ENCODE measurements at regions not wholly inside any gene's neighbourhood (a gene's known extent, or its start where the extent isn't known, plus 50 kb on each side); places are given as distances from the start of the nearest gene placed in this dataset.

- intact Hi-C loops (cut with DNase I): no loop called here
- DNase-seq (ENCODE audit: low spot score): no peak
Observed at GRCh38 chr13:91174886-91175501, 172.5 kb upstream of the MIR17HG start.

GRCh38 chr13:91178099-91178498 lies 169.4 kb upstream of the MIR17HG start:
- intact Hi-C loops (cut with DNase I): no loop called here
- DNase-seq (ENCODE audit: low spot score) (no peak), ATAC-seq (no peak)

More at GRCh38 chr13:91174886-91175501, 172.5 kb upstream of the MIR17HG start:
- no peak for ATAC-seq

GRCh38 chr13:91181892-91182291 lies 165.6 kb upstream of the MIR17HG start:
- intact Hi-C loops (cut with DNase I): no loop called here
- DNase-seq (ENCODE audit: low spot score) (no peak), ATAC-seq (no peak)

DNA sequence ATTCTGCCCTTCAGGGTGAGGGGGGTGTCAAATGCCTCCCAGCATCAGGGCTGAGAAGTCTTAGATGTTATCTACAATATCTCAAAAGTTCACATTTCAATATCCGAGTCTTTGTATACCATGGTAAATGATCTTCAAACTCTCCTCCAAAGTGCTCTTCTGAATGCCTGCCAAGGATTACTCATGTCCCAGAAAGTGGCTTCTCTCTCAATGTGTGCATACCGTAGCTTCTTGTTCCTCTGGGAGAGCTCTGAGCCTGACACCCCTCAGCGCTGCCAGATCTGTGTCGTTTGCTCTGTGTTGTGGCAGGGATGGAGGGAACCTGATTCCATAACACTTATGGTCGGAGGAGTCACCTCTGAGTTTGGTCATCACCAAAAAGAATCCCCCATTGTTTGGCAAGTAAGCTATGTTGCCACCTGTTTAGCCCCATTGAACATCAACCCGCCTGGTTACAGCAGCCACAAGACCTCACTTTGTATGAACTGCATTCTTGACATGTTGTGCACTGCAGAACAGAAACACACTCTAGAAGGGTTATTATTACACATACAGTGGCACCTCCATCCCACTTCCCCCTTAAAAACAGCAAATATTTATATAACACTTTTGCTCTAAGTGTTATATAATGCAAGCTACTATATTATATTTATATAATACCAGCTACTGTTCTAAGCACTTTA lies 163.1 kb upstream of the MIR17HG start:
- intact Hi-C loops (cut with DNase I): no loop called here
- no peak for ATAC-seq
- no peak for DNase-seq (ENCODE audit: low spot score)

DNA sequence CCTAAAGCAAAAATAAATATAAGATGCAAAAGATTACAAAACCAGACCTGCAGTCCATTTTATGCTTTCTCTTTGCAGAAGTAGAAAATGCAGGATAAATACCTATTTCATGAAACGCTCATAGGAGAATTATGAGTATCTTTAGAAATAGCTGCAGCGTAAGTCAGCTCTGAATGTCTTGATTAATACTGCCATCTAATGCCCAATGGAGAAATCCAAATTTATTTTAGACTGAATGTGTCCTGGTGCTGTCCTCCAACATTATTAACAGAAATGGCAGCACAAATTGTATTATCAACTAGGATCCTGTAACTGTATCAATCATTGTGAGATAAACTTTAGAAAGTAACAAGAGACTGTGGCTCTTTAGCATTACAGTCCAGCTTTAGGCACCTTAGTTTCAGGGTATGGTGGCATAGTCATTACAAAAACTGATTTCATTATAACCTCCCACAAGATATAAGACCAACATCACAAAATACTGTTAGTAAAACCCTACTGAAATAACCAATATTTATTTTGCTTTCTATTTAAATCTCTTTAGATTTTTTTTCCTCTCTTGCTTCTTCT lies 162.1 kb upstream of the MIR17HG start:
- no peak for DNase-seq (ENCODE audit: low spot score)
- intact Hi-C loops (cut with DNase I): no loop called here
- no peak for ATAC-seq

- intact Hi-C loops (cut with DNase I): no loop called here
Observed at GRCh38 chr13:91187522-91187921, 160.0 kb upstream of the MIR17HG start.

GRCh38 chr13:91189506-91189905 lies 158.0 kb upstream of the MIR17HG start:
- intact Hi-C loops (cut with DNase I): no loop called here
- DNase-seq (ENCODE audit: low spot score) (no peak), ATAC-seq (no peak)

More at GRCh38 chr13:91187522-91187921, 160.0 kb upstream of the MIR17HG start:
- ATAC-seq: no peak
- no peak for DNase-seq (ENCODE audit: low spot score)

GRCh38 chr13:91193358-91193757 lies 154.1 kb upstream of the MIR17HG start:
- ATAC-seq (no peak), DNase-seq (ENCODE audit: low spot score) (no peak)
- intact Hi-C loops (cut with DNase I): no loop called here

DNA sequence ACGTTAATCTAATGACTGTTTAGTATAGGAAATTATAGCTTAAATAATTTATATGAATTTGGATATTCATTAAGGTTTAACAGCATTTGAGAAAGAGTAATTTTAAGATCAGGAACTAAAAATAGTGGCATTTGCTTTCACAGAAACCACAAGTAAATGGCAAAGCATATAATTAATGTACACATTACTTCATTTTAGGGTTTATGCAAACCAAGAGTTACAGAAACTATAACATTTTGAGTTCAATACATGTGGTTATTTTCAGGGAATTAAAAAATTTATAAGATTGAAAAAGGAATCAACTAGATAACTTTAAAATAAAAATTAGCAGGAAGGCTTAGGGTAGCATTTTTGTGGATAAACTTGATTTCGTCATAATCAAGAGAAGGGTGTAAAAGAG lies 151.7 kb upstream of the MIR17HG start:
- no peak for ATAC-seq
- intact Hi-C loops (cut with DNase I): no loop called here
- DNase-seq (ENCODE audit: low spot score): no peak

DNA sequence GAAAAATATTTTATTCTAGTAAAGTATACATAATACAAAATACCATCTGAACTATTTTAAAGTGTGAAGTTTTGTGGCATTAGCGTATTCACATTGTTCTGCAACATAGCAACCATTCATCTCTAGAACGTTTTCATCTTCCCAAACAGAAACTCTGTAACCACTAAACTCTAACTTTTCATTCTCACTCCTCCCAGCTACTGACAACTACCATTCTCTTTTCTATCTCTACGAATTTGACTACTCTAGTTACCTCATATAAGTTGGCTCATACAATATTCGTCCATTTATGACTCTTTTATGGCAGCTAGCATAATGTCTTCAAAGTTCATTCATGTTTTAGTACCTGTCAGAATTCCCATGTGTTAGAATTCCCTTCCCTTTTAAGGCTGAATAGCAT lies 150.5 kb upstream of the MIR17HG start:
- intact Hi-C loops (cut with DNase I): no loop called here
- no peak for ATAC-seq
- no peak for DNase-seq (ENCODE audit: low spot score)

- ATAC-seq: no peak
- no peak for DNase-seq (ENCODE audit: low spot score)
Observed at GRCh38 chr13:91199866-91200265, 147.6 kb upstream of the MIR17HG start.

DNA sequence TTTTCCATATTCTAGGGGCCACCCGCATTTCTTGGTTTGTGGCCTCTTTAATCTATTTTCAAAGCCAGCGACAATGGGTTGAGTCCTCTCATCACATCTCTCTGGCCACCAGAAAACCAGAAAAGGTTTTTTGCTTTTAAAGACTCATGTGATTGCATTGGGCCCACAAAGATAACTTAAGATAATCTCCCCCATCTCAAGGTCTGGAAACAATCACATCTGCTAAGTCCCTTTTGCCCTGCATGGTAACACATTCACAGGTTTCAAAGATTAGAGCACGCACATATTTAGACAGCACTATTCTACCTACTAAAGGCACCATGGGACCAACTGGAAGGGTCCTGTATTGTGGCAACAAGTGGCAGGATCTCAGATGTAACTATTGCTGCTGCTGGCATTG lies 147.0 kb upstream of the MIR17HG start:
- DNase-seq (ENCODE audit: low spot score) (no peak), ATAC-seq (no peak)
- intact Hi-C loops (cut with DNase I): no loop called here

More at GRCh38 chr13:91199866-91200265, 147.6 kb upstream of the MIR17HG start:
- intact Hi-C loops (cut with DNase I): no loop called here

DNA sequence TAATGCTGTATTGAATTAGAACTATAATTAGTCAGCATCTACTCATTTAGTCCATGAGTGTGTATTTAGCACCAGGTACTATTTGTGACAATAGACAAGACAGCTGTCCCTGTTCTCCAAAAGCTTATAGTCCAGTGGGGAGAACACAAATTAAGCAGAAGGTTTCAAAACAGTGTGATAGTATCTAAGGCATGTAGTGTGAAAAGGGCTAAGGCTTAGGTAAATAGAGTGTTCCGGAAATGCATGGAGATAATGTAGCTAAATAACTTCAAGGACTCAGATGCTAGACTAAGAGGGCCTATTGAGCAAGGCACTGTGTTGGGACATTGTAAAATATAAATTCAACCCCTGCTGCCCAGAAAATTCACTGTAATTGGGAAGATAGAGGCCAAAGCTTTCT lies 144.1 kb upstream of the MIR17HG start:
- DNase-seq (ENCODE audit: low spot score) (no peak), ATAC-seq (no peak)
- intact Hi-C loops (cut with DNase I): no loop called here

GRCh38 chr13:91207261-91207660 lies 140.2 kb upstream of the MIR17HG start:
- no peak for ATAC-seq
- intact Hi-C loops (cut with DNase I): no loop called here

GRCh38 chr13:91211510-91211909 lies 136.0 kb upstream of the MIR17HG start:
- ATAC-seq: no peak
- no peak for DNase-seq (ENCODE audit: low spot score)
- intact Hi-C loops (cut with DNase I): loop anchor here (10.0 kb wide), 1 partner anchor 787 kb away; no protein-coding TSS in a partner anchor

More at GRCh38 chr13:91207261-91207660, 140.2 kb upstream of the MIR17HG start:
- DNase-seq (ENCODE audit: low spot score): no peak

DNA sequence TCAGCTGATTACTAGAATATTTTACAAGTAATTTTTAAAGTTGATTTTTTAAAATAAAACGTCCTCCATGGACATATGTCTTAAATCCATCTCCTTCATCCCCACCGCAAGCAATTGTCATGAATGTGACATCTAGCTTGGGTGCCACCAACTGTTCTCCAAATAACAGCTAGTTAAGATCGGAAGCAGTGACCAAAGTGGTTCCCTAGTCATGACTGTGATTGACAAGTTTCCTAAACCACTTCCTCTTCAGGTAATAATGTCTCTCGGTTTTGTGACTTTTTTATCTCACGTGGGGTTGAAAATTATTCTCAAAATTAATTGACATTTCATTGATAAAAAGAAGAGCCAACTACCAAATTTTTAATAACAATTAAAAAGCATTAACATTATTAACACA lies 135.3 kb upstream of the MIR17HG start:
- intact Hi-C loops (cut with DNase I): loop anchor here (10.0 kb wide), 1 partner anchor 787 kb away; no protein-coding TSS in a partner anchor
- DNase-seq (ENCODE audit: low spot score): no peak
- no peak for ATAC-seq

DNA sequence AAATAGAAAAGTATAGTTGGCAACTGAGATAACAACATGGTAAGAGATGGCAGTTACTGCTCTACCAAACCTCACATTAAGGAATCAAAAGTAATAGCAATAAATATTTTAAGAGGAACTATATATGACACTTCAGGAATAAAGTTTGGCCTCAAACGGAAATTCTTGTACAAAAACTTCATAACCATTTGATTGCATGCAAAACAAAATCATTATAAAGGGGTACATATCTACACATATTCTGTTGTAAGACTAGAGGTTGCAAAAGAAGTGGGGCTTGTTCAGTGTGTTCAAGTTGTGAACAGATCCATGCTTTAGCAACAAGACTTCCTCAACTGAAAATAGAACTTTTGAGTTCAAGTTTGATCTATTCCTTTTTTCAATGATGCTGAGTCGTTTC lies 133.5 kb upstream of the MIR17HG start:
- no peak for DNase-seq (ENCODE audit: low spot score)
- ATAC-seq: no peak
- intact Hi-C loops (cut with DNase I): loop anchor here (10.0 kb wide), 1 partner anchor 789 kb away; no protein-coding TSS in a partner anchor

DNA sequence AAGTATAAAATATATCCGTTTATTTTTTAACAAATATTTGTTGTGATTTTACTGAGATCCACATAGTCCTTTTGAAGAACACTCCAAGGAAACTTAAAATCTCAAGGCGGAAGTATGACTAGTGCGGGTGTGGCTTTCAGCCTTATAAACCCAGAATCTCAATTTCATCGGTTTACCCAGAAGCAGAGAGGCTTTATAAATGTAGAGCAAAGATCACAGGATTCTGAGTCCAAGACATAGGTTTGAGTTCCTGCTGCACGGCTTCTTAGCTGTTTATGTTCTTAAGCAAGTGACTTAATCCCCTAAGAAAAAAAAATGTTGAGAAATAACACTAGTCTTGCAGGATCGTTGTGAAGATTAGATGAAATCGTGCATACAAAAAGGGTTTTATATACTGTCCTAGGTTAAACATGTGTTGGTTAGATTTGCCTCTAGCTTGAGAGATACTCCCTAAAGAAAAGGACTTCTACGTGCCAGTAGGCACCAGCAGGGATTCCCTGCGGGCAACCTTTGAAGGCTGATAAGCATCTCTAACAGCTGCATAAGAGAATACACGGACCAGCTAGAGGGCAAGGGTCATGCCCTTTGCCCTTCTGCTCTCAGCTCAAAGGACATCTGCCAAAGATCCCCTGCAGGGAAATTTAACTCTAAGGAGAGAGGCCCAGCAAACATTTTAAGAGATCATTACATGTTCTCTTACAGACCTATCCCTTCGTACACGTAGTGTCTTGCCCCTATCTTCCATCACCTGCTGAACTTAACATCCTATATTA lies 130.4 kb upstream of the MIR17HG start:
- intact Hi-C loops (cut with DNase I): loop anchor here (10.0 kb wide), 1 partner anchor 792 kb away; no protein-coding TSS in a partner anchor
- DNase-seq (ENCODE audit: low spot score) (no peak), ATAC-seq (no peak)

DNA sequence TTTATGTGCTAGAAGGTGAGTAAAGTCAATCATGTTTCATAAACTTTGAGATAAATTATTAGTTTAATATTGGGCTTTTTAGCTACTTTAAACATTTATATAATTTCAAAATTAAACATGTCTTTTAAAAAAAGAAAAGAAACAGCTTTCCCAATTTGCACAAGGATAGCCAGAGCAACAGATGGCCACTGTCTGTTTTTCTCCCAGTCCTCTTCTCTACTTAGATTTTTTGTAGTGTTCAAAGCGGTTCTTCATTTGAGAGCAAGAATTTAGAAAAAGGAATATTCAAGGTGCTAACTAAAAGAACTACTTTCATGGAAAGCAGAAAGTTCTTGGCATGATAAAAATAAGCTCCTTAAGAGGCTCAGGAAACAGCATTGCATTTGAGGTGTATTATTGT lies 128.3 kb upstream of the MIR17HG start:
- DNase-seq (ENCODE audit: low spot score): no peak
- intact Hi-C loops (cut with DNase I): loop anchor here (10.0 kb wide), 1 partner anchor 794 kb away; no protein-coding TSS in a partner anchor
- no peak for ATAC-seq

All from sciatic nerve (tissue), 2 donors.